SK-N-SH (cell line): ENCODE measurements at regions not wholly inside any gene's neighbourhood (a gene's known extent, or its start where the extent isn't known, plus 50 kb on each side); places are given as distances from the start of the nearest gene placed in this dataset.

Experiments
- CHD2 ChIP-seq: fragments of 150-350 bp; IDR thresholded peaks from 2 replicates; pipeline ENCODE4 v1.6.1; 2018; ENCODE audit warnings: low read length; ENCODE audit not compliant: partially characterized antibody
- CTCF ChIP-seq: fragments of 200-600 bp; sonication (generic); IDR thresholded peaks from 2 replicates; pipeline ENCODE4 v1.6.1; 2017; ENCODE audit warnings: antibody characterized with exemption, mild to moderate bottlenecking, moderate library complexity
- ELF1 ChIP-seq: IDR thresholded peaks from 2 replicates; pipeline ENCODE4 v1.4.0; 2012
- GABPA ChIP-seq: IDR thresholded peaks from 2 replicates; pipeline ENCODE4 v1.4.0; 2012; ENCODE audit warnings: low read depth, mild to moderate bottlenecking
- IRF3 ChIP-seq: fragments of 150-350 bp; IDR thresholded peaks from 2 replicates; pipeline ENCODE4 v1.6.1; 2016; ENCODE audit warnings: mild to moderate bottlenecking, low read depth, low read length
- RAD21 ChIP-seq: IDR thresholded peaks from 2 replicates; pipeline ENCODE4 v1.6.1; 2012; ENCODE audit warnings: mild to moderate bottlenecking, low read length
- SMC3 ChIP-seq: IDR thresholded peaks from 2 replicates; pipeline ENCODE4 v1.6.1; 2012; ENCODE audit warnings: low read depth, low read length, improper control_type of control experiment
- TAF1 ChIP-seq: IDR thresholded peaks from 2 replicates; pipeline ENCODE4 v1.6.1; 2012; ENCODE audit warnings: low read depth, mild to moderate bottlenecking, low read length, moderate library complexity, borderline replicate concordance
- TEAD4 ChIP-seq: IDR thresholded peaks from 2 replicates; pipeline ENCODE4 v1.4.0; 2012; ENCODE audit warnings: mild to moderate bottlenecking, borderline replicate concordance; ENCODE audit not compliant: insufficient read depth

GRCh38 chr3:23648326-23648995 is 157.3 kb upstream of the UBE2E1 start:
- TF ChIP-seq CTCF (peak; percentile 24; the same call in 1 of the 2 replicates), IRF3 (no peak), ELF1 (no peak), SMC3 (peak; percentile 39), CHD2 (no peak), TAF1 (no peak), GABPA (no peak), RAD21 (peak; percentile 73), TEAD4 (no peak)
